C4-2B (cell line): ENCODE measurements at regions not wholly inside any gene's neighbourhood (a gene's known extent, or its start where the extent isn't known, plus 50 kb on each side); places are given as distances from the start of the nearest gene placed in this dataset.
"Not testable (repeated sequence)": the region's sequence is repeated elsewhere in the genome, so short reads cannot be mapped to it uniquely, and the experiment has no call there.

ENCODE experiments used
- ZFX ChIP-seq: fragments of 450-650 bp; IDR thresholded peaks from 2 replicates; pipeline ENCODE4 v1.6.1; 2017
- TF ChIP-seq, protein P1 (sequence below): fragments of 450-650 bp; conservative IDR thresholded peaks from 2 replicates; pipeline ENCODE4 v1.5.1; 2017; ENCODE audit warnings: mild to moderate bottlenecking

DNA sequence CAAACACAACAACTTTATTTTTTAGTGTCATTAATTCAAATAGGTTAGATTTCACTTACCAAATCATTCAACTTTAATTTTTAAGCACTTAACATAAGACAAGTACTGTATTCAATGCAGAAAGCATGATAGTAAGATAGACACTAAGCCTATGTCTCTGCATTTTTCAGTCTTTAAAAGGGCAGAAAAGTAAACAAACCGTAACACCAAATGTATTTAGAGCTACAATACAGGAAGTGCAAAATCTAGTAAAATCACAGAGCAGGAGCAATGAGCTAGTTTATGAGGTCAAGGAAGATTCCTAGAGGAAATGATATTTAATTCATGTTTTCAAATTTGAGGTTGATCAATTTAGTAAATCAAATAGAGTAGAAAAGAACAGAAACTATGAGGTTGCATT is 68.0 kb upstream of the KLF8 start:
- TF ChIP-seq, protein P1, sequence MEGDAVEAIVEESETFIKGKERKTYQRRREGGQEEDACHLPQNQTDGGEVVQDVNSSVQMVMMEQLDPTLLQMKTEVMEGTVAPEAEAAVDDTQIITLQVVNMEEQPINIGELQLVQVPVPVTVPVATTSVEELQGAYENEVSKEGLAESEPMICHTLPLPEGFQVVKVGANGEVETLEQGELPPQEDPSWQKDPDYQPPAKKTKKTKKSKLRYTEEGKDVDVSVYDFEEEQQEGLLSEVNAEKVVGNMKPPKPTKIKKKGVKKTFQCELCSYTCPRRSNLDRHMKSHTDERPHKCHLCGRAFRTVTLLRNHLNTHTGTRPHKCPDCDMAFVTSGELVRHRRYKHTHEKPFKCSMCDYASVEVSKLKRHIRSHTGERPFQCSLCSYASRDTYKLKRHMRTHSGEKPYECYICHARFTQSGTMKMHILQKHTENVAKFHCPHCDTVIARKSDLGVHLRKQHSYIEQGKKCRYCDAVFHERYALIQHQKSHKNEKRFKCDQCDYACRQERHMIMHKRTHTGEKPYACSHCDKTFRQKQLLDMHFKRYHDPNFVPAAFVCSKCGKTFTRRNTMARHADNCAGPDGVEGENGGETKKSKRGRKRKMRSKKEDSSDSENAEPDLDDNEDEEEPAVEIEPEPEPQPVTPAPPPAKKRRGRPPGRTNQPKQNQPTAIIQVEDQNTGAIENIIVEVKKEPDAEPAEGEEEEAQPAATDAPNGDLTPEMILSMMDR: not testable (repeated sequence)
- TF ChIP-seq ZFX: not testable (repeated sequence)
